Neural crest cell (in vitro differentiated cells): ENCODE measurements at regions not wholly inside any gene's neighbourhood (a gene's known extent, or its start where the extent isn't known, plus 50 kb on each side); places are given as distances from the start of the nearest gene placed in this dataset.

Source experiments
- DNase-seq: peaks from one replicate; pipeline ENCODE4 v3.0.0; 2021; ENCODE audit warnings: low read depth, mixed read lengths, low spot score
- H3K27ac Mint-ChIP-seq: one replicate; pipeline ENCODE4 v1.8.0; 2021; ENCODE audit warnings: mild to moderate bottlenecking, mixed read lengths; ENCODE audit not compliant: unreplicated experiment
- H3K27me3 Mint-ChIP-seq: 2 replicates; pipeline ENCODE4 v1.8.0; 2021; ENCODE audit warnings: low read depth, mild to moderate bottlenecking, mixed read lengths
- H3K36me3 Mint-ChIP-seq: 2 replicates; pipeline ENCODE4 v1.8.0; 2021; ENCODE audit warnings: low read depth, mild to moderate bottlenecking, mixed read lengths
- H3K4me1 Mint-ChIP-seq: 2 replicates; pipeline ENCODE4 v1.8.0; 2021; ENCODE audit warnings: mixed read lengths
- H3K4me3 Mint-ChIP-seq: one replicate; pipeline ENCODE4 v1.8.0; 2021; ENCODE audit warnings: mild to moderate bottlenecking, mixed read lengths
- H3K9me3 Mint-ChIP-seq: 2 replicates; pipeline ENCODE4 v1.8.0; 2021; ENCODE audit warnings: mixed read lengths
- CTCF ChIP-seq: fragments of 200-600 bp; sonication (generic); conservative IDR thresholded peaks from 2 replicates; pipeline ENCODE4 v1.5.0; 2021; ENCODE audit warnings: antibody characterized with exemption, mild to moderate bottlenecking

- peaks cover 15% of the 10 kb centered on the region for H3K4me1 Mint-ChIP-seq
- H3K9me3 Mint-ChIP-seq, result peaks cover 3% of the 10 kb centered on the region
- no peak overlapping the region for H3K4me3 Mint-ChIP-seq
- H3K36me3 Mint-ChIP-seq, result peaks cover 5% of the 10 kb centered on the region
- no peaks in the 10 kb centered on the region for H3K27me3 Mint-ChIP-seq
- no peak overlapping the region for H3K27ac Mint-ChIP-seq
- no peak for TF ChIP-seq CTCF
- DNase-seq, result no peak
Measured at GRCh38 chr6:88474720-88475119, 308.6 kb upstream of the CNR1 start.

- peaks cover 15% of the 10 kb centered on the region for H3K4me1 Mint-ChIP-seq
- no peak overlapping the region for H3K4me3 Mint-ChIP-seq
- peaks cover 5% of the 10 kb centered on the region for H3K36me3 Mint-ChIP-seq
- H3K9me3 Mint-ChIP-seq, result peaks cover 3% of the 10 kb centered on the region
- H3K27ac Mint-ChIP-seq, result no peak overlapping the region
- no peak for TF ChIP-seq CTCF
- H3K27me3 Mint-ChIP-seq, result no peaks in the 10 kb centered on the region
- DNase-seq, result no peak
Measured at GRCh38 chr6:88473589-88473988, 307.4 kb upstream of the CNR1 start.

GRCh38 chr6:88472851-88473525, 306.8 kb upstream of the CNR1 start:
- TF ChIP-seq CTCF, result no peak
- peaks cover 2% of the 10 kb centered on the region for H3K36me3 Mint-ChIP-seq
- peaks cover 15% of the 10 kb centered on the region for H3K4me1 Mint-ChIP-seq
- H3K27ac Mint-ChIP-seq, result peak overlapping the region; percentile 30
- H3K27me3 Mint-ChIP-seq, result no peaks in the 10 kb centered on the region
- DNase-seq, result no peak
- no peak overlapping the region for H3K4me3 Mint-ChIP-seq
- H3K9me3 Mint-ChIP-seq, result peaks cover 3% of the 10 kb centered on the region

GRCh38 chr6:88459643-88460042, 293.5 kb upstream of the CNR1 start:
- Mint-ChIP-seq H3K27ac (no peak overlapping the region), H3K9me3 (peaks cover 2% of the 10 kb centered on the region), H3K4me3 (no peak overlapping the region), H3K27me3 (peaks cover 11% of the 10 kb centered on the region), H3K36me3 (peaks cover 3% of the 10 kb centered on the region), H3K4me1 (no peaks in the 10 kb centered on the region)
- no peak for TF ChIP-seq CTCF
- no peak for DNase-seq

- DNase-seq, result no peak
- no peak for TF ChIP-seq CTCF
- no peaks in the 10 kb centered on the region for H3K4me1 Mint-ChIP-seq
- H3K27ac Mint-ChIP-seq, result no peak overlapping the region
- peaks cover 11% of the 10 kb centered on the region for H3K27me3 Mint-ChIP-seq
- peaks cover 3% of the 10 kb centered on the region for H3K36me3 Mint-ChIP-seq
- no peak overlapping the region for H3K4me3 Mint-ChIP-seq
- H3K9me3 Mint-ChIP-seq, result peaks cover 2% of the 10 kb centered on the region
Measured at GRCh38 chr6:88459189-88459588, 293.0 kb upstream of the CNR1 start.
